ENCODE measurements at regions not wholly inside any gene's neighbourhood (a gene's known extent, or its start where the extent isn't known, plus 50 kb on each side); places are given as distances from the start of the nearest gene placed in this dataset.

- DNase-seq (no peak), ATAC-seq (no peak)
- no peak for TF ChIP-seq CTCF (IDR thresholded peaks at IDR 0.05)
- H3K36me3 ChIP-seq: no peaks in the 10 kb centered on the region
- no peak overlapping the region for H3K27ac ChIP-seq
- no peaks in the 10 kb centered on the region for H3K27me3 ChIP-seq
- H3K4me3 ChIP-seq: no peak overlapping the region
- H3K4me1 ChIP-seq: no peaks in the 10 kb centered on the region
- H3K9me3 ChIP-seq: no peaks in the 10 kb centered on the region
- intact Hi-C loops (cut with DNase I): no loop called here
Measured at GRCh38 chrX:69372435-69372834, 131.7 kb upstream of the NALF2 start.

GRCh38 chrX:69371159-69371558 lies 133.0 kb upstream of the NALF2 start:
- H3K36me3 ChIP-seq: no peaks in the 10 kb centered on the region
- H3K27me3 ChIP-seq: no peaks in the 10 kb centered on the region
- TF ChIP-seq CTCF (IDR thresholded peaks at IDR 0.05): no peak
- no peaks in the 10 kb centered on the region for H3K4me1 ChIP-seq
- no peak for ATAC-seq
- no peak for DNase-seq
- no peak overlapping the region for H3K4me3 ChIP-seq
- no peak overlapping the region for H3K27ac ChIP-seq
- H3K9me3 ChIP-seq: no peaks in the 10 kb centered on the region
- intact Hi-C loops (cut with DNase I): no loop called here

- no peaks in the 10 kb centered on the region for H3K4me1 ChIP-seq
- intact Hi-C loops (cut with DNase I): no loop called here
- H3K27ac ChIP-seq: no peak overlapping the region
- ATAC-seq (no peak), DNase-seq (no peak)
- no peaks in the 10 kb centered on the region for H3K9me3 ChIP-seq
- no peaks in the 10 kb centered on the region for H3K27me3 ChIP-seq
- H3K4me3 ChIP-seq: no peak overlapping the region
- H3K36me3 ChIP-seq: no peaks in the 10 kb centered on the region
- TF ChIP-seq CTCF (IDR thresholded peaks at IDR 0.05): no peak
Measured at GRCh38 chrX:69369999-69370398, 134.1 kb upstream of the NALF2 start.

- intact Hi-C loops (cut with DNase I): no loop called here
- ATAC-seq (no peak), DNase-seq (no peak)
- Histone ChIP-seq H3K4me3 (no peak overlapping the region), H3K4me1 (no peaks in the 10 kb centered on the region), H3K9me3 (no peaks in the 10 kb centered on the region), H3K27ac (no peak overlapping the region), H3K27me3 (no peaks in the 10 kb centered on the region), H3K36me3 (no peaks in the 10 kb centered on the region)
- TF ChIP-seq CTCF (IDR thresholded peaks at IDR 0.05): no peak
Measured at GRCh38 chrX:69366183-69366582, 137.9 kb upstream of the NALF2 start.

- Histone ChIP-seq H3K36me3 (no peaks in the 10 kb centered on the region), H3K4me3 (no peak overlapping the region), H3K27me3 (no peaks in the 10 kb centered on the region), H3K9me3 (no peaks in the 10 kb centered on the region), H3K27ac (no peak overlapping the region), H3K4me1 (no peaks in the 10 kb centered on the region)
- intact Hi-C loops (cut with DNase I): no loop called here
- no peak for ATAC-seq
- no peak for DNase-seq
- TF ChIP-seq CTCF (IDR thresholded peaks at IDR 0.05): no peak
Measured at GRCh38 chrX:69365755-69366154, 138.4 kb upstream of the NALF2 start.

GRCh38 chrX:69365349-69365748 lies 138.8 kb upstream of the NALF2 start:
- Histone ChIP-seq H3K27me3 (no peaks in the 10 kb centered on the region), H3K4me3 (no peak overlapping the region), H3K27ac (no peak overlapping the region), H3K9me3 (no peaks in the 10 kb centered on the region), H3K4me1 (no peaks in the 10 kb centered on the region), H3K36me3 (no peaks in the 10 kb centered on the region)
- intact Hi-C loops (cut with DNase I): no loop called here
- DNase-seq (no peak), ATAC-seq (no peak)
- no peak for TF ChIP-seq CTCF (IDR thresholded peaks at IDR 0.05)

All from upper lobe of right lung (tissue), 1 donor.